ENCODE measurements at regions not wholly inside any gene's neighbourhood (a gene's known extent, or its start where the extent isn't known, plus 50 kb on each side); places are given as distances from the start of the nearest gene placed in this dataset.

DNA sequence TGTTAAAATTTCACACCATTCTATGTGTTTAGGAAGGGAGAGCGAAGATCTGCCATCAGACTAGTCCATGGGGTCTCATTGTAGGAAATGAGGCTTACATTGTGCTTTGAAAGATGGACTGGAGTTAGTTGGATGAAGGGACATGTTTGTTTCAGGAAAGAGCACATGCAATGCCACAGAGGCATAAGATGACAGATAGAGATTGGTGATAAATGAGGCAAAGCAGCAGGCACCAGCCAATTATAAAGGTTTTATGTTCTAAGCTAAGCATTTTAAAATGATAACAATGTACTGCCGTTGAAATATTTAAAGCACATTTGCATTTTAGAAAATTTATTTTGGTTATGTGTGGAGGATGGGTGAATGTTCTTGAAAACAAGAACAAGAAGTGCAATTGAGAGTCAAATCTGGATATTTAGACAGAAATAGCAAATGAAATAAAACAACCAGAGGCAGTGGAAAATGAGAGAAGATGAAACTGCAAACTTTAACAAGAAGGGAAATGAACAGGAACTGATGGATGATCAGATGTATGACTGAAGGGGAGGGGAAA lies 957.2 kb downstream of the FSTL5 start:
- Mint-ChIP-seq H3K4me3 (ENCODE audit: low read depth) (no peak overlapping the region), H3K36me3 (ENCODE audit: low read depth) (no peaks in the 10 kb centered on the region), H3K27me3 (ENCODE audit: low read depth) (no peaks in the 10 kb centered on the region), H3K9me3 (peaks cover 18% of the 10 kb centered on the region), H3K27ac (no peak overlapping the region), H3K4me1 (ENCODE audit: low read depth) (no peaks in the 10 kb centered on the region)
- intact Hi-C loops (cut with micrococcal nuclease) = no loop called here
- DNase-seq (ENCODE audit: low spot score) = no peak

DNA sequence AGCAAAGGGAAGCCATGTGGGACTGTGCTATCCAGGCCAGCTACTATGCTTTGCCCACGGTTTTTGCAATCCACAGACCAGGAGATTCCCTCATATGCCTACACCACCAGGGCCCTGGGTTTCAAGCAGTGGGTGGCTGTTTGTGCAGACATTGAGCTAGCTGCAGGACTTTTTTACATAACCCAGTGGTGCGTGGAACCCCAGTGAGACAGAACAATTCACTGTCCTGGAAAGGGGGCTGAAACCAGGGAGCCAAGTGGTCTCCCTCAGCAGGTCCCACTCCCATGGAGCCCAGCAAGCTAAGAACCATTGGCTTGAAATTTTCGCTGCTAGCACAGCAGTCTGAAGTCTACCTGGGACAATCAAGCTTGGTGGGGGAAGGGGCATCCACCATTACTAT lies 959.9 kb downstream of the FSTL5 start:
- no peak for DNase-seq (ENCODE audit: low spot score)
- Mint-ChIP-seq H3K9me3 (peaks cover 16% of the 10 kb centered on the region), H3K4me1 (ENCODE audit: low read depth) (no peaks in the 10 kb centered on the region), H3K4me3 (ENCODE audit: low read depth) (no peak overlapping the region), H3K27ac (no peak overlapping the region), H3K36me3 (ENCODE audit: low read depth) (no peaks in the 10 kb centered on the region), H3K27me3 (ENCODE audit: low read depth) (no peaks in the 10 kb centered on the region)
- intact Hi-C loops (cut with micrococcal nuclease) = no loop called here

- H3K9me3 Mint-ChIP-seq = peaks cover 15% of the 10 kb centered on the region
- intact Hi-C loops (cut with micrococcal nuclease) = no loop called here
- no peak overlapping the region for H3K27ac Mint-ChIP-seq
- H3K4me1 Mint-ChIP-seq (ENCODE audit: low read depth) = no peaks in the 10 kb centered on the region
- DNase-seq (ENCODE audit: low spot score) = no peak
- no peak overlapping the region for H3K4me3 Mint-ChIP-seq (ENCODE audit: low read depth)
- H3K36me3 Mint-ChIP-seq (ENCODE audit: low read depth) = no peaks in the 10 kb centered on the region
- H3K27me3 Mint-ChIP-seq (ENCODE audit: low read depth) = no peaks in the 10 kb centered on the region
Measured at GRCh38 chr4:161197912-161198311, 965.9 kb downstream of the FSTL5 start.

- intact Hi-C loops (cut with micrococcal nuclease) = no loop called here
- H3K4me3 Mint-ChIP-seq (ENCODE audit: low read depth) = no peak overlapping the region
Measured at GRCh38 chr4:161197474-161197873, 966.3 kb downstream of the FSTL5 start.

GRCh38 chr4:161189286-161190134 lies 974.3 kb downstream of the FSTL5 start:
- no peaks in the 10 kb centered on the region for H3K36me3 Mint-ChIP-seq (ENCODE audit: low read depth)
- H3K4me3 Mint-ChIP-seq (ENCODE audit: low read depth) = no peak overlapping the region
- H3K4me1 Mint-ChIP-seq (ENCODE audit: low read depth) = no peaks in the 10 kb centered on the region
- no peaks in the 10 kb centered on the region for H3K27me3 Mint-ChIP-seq (ENCODE audit: low read depth)
- no peak overlapping the region for H3K27ac Mint-ChIP-seq
- DNase-seq (ENCODE audit: low spot score) = no peak
- intact Hi-C loops (cut with micrococcal nuclease) = no loop called here
- peaks cover 8% of the 10 kb centered on the region for H3K9me3 Mint-ChIP-seq

More at GRCh38 chr4:161197474-161197873, 966.3 kb downstream of the FSTL5 start:
- DNase-seq (ENCODE audit: low spot score) = no peak
- no peaks in the 10 kb centered on the region for H3K4me1 Mint-ChIP-seq (ENCODE audit: low read depth)
- H3K36me3 Mint-ChIP-seq (ENCODE audit: low read depth) = no peaks in the 10 kb centered on the region
- peaks cover 15% of the 10 kb centered on the region for H3K9me3 Mint-ChIP-seq
- no peak overlapping the region for H3K27ac Mint-ChIP-seq
- no peaks in the 10 kb centered on the region for H3K27me3 Mint-ChIP-seq (ENCODE audit: low read depth)

- DNase-seq (ENCODE audit: low spot score) = no peak
- no peak overlapping the region for H3K4me3 Mint-ChIP-seq (ENCODE audit: low read depth)
- peaks cover 6% of the 10 kb centered on the region for H3K9me3 Mint-ChIP-seq
- no peak overlapping the region for H3K27ac Mint-ChIP-seq
- no peaks in the 10 kb centered on the region for H3K4me1 Mint-ChIP-seq (ENCODE audit: low read depth)
- no peaks in the 10 kb centered on the region for H3K36me3 Mint-ChIP-seq (ENCODE audit: low read depth)
- no peaks in the 10 kb centered on the region for H3K27me3 Mint-ChIP-seq (ENCODE audit: low read depth)
- intact Hi-C loops (cut with micrococcal nuclease) = no loop called here
Measured at GRCh38 chr4:161188578-161188977, 975.2 kb downstream of the FSTL5 start.

GRCh38 chr4:161187569-161187968 lies 976.2 kb downstream of the FSTL5 start:
- no peaks in the 10 kb centered on the region for H3K36me3 Mint-ChIP-seq (ENCODE audit: low read depth)
- H3K4me1 Mint-ChIP-seq (ENCODE audit: low read depth) = no peaks in the 10 kb centered on the region
- H3K27ac Mint-ChIP-seq = no peak overlapping the region
- DNase-seq (ENCODE audit: low spot score) = no peak
- intact Hi-C loops (cut with micrococcal nuclease) = no loop called here
- no peak overlapping the region for H3K4me3 Mint-ChIP-seq (ENCODE audit: low read depth)
- H3K27me3 Mint-ChIP-seq (ENCODE audit: low read depth) = no peaks in the 10 kb centered on the region
- H3K9me3 Mint-ChIP-seq = peaks cover 6% of the 10 kb centered on the region

DNA sequence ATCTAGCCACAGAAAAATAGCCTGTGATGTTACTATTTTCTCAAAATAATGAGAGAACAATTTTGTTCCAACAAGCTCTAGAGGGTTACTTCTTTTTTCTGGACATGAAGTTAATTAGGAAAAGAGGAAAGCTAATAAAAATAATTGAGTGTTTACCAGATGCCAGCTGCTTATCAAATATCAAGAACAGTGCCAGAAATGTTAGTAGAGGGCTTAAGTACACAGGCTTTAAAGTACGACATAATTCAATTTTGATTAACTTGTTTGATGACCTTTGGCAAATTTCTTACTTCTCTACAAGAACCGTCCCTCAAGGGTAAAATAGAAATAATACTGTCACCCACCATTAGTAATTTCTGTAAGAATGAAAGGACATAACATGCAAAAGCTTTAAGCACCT lies 977.0 kb downstream of the FSTL5 start:
- no peak overlapping the region for H3K4me3 Mint-ChIP-seq (ENCODE audit: low read depth)
- no peaks in the 10 kb centered on the region for H3K27me3 Mint-ChIP-seq (ENCODE audit: low read depth)
- H3K27ac Mint-ChIP-seq = no peak overlapping the region
- no peak for DNase-seq (ENCODE audit: low spot score)
- no peaks in the 10 kb centered on the region for H3K4me1 Mint-ChIP-seq (ENCODE audit: low read depth)
- no peaks in the 10 kb centered on the region for H3K36me3 Mint-ChIP-seq (ENCODE audit: low read depth)
- H3K9me3 Mint-ChIP-seq = peaks cover 6% of the 10 kb centered on the region
- intact Hi-C loops (cut with micrococcal nuclease) = no loop called here

GRCh38 chr4:161186012-161186411 lies 977.8 kb downstream of the FSTL5 start:
- peaks cover 6% of the 10 kb centered on the region for H3K9me3 Mint-ChIP-seq
- no peak overlapping the region for H3K27ac Mint-ChIP-seq
- H3K4me1 Mint-ChIP-seq (ENCODE audit: low read depth) = no peaks in the 10 kb centered on the region
- H3K36me3 Mint-ChIP-seq (ENCODE audit: low read depth) = no peaks in the 10 kb centered on the region
- no peaks in the 10 kb centered on the region for H3K27me3 Mint-ChIP-seq (ENCODE audit: low read depth)
- intact Hi-C loops (cut with micrococcal nuclease) = no loop called here
- DNase-seq (ENCODE audit: low spot score) = no peak
- H3K4me3 Mint-ChIP-seq (ENCODE audit: low read depth) = no peak overlapping the region

- no peaks in the 10 kb centered on the region for H3K36me3 Mint-ChIP-seq (ENCODE audit: low read depth)
- H3K27me3 Mint-ChIP-seq (ENCODE audit: low read depth) = no peaks in the 10 kb centered on the region
- no peaks in the 10 kb centered on the region for H3K4me1 Mint-ChIP-seq (ENCODE audit: low read depth)
- no peak overlapping the region for H3K27ac Mint-ChIP-seq
- no peak for DNase-seq (ENCODE audit: low spot score)
- peaks cover 6% of the 10 kb centered on the region for H3K9me3 Mint-ChIP-seq
- intact Hi-C loops (cut with micrococcal nuclease) = no loop called here
- H3K4me3 Mint-ChIP-seq (ENCODE audit: low read depth) = no peak overlapping the region
Measured at GRCh38 chr4:161183729-161184128, 980.1 kb downstream of the FSTL5 start.

- Mint-ChIP-seq H3K27me3 (ENCODE audit: low read depth) (no peaks in the 10 kb centered on the region), H3K36me3 (ENCODE audit: low read depth) (no peaks in the 10 kb centered on the region), H3K4me1 (ENCODE audit: low read depth) (no peaks in the 10 kb centered on the region), H3K9me3 (peaks cover 11% of the 10 kb centered on the region), H3K4me3 (ENCODE audit: low read depth) (no peak overlapping the region), H3K27ac (no peak overlapping the region)
- intact Hi-C loops (cut with micrococcal nuclease) = no loop called here
- DNase-seq (ENCODE audit: low spot score) = no peak
Measured at GRCh38 chr4:161182913-161183312, 980.9 kb downstream of the FSTL5 start.

DNA sequence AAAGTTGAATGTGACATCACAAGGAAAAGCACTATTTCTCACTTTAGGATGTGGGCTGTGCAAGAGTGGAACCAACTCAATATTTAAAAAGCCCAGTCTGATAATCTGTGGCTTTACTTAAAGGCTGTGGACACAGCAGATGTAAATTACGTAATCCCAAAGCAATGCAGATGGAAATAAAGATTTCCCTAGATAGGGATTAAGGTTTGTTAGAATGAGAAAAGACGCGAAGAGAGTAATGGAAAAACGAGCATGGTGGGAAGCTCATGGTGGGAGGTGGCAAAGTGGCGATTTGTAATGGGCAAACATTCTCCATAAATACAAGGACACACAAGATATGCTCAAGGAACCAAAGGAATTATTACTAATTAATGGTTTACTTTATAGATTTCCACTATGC lies 985.5 kb downstream of the FSTL5 start:
- DNase-seq (ENCODE audit: low spot score) = no peak
- Mint-ChIP-seq H3K27ac (no peak overlapping the region), H3K4me3 (ENCODE audit: low read depth) (no peak overlapping the region), H3K4me1 (ENCODE audit: low read depth) (no peaks in the 10 kb centered on the region), H3K9me3 (peaks cover 10% of the 10 kb centered on the region), H3K36me3 (ENCODE audit: low read depth) (no peaks in the 10 kb centered on the region), H3K27me3 (ENCODE audit: low read depth) (no peaks in the 10 kb centered on the region)
- intact Hi-C loops (cut with micrococcal nuclease) = no loop called here

DNA sequence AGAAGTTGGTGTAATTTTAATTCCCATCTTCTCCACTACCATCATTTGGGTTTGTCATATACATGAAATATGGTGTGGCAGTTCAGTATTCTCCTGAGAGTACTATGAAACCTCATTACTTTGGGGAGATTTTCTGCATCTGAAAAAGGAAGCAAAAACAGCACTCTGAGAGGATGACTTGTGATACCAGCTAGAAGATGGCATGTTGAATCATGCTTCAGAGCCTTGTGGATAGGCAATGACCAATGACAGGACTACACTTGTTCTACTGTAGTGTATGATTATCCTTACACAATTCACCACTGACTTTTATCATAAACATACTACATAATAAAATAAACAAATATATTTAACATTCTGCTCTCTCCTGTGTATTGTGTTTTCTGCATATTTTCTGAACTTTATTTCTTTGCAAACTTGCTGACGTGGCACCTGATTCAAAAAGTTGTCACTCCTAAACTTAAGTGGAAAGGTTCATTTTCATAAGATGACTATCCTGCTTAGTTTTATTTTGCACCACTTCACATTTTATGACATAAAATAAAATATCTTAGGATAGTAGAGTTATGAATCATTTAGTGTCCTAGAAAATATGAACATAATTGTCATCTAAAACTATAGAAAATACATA lies 991.3 kb downstream of the FSTL5 start:
- no peak for DNase-seq (ENCODE audit: low spot score)
- intact Hi-C loops (cut with micrococcal nuclease) = no loop called here
- Mint-ChIP-seq H3K4me3 (ENCODE audit: low read depth) (no peak overlapping the region), H3K27ac (no peak overlapping the region), H3K27me3 (ENCODE audit: low read depth) (no peaks in the 10 kb centered on the region), H3K9me3 (peaks cover 29% of the 10 kb centered on the region), H3K4me1 (ENCODE audit: low read depth) (no peaks in the 10 kb centered on the region), H3K36me3 (ENCODE audit: low read depth) (no peaks in the 10 kb centered on the region)

Measured in activated T-helper 2 cell treated with anti-CD3 and anti-CD28 coated beads, Interferon-gamma antibody, Interleukin-2, Interleukin-4, amounts not matched to agents 10 μg/mL and 5 μg/mL and 100 μg/mL, durations not matched to agents 14 hours and 24 hours and 36 hours (primary cell).